GM12878 (cell line): ENCODE measurements at regions not wholly inside any gene's neighbourhood (a gene's known extent, or its start where the extent isn't known, plus 50 kb on each side); places are given as distances from the start of the nearest gene placed in this dataset.

Experiments
- BHLHE40 ChIP-seq, 2 experiments: fragments of 450-650 bp in 1 of 2; IDR thresholded peaks; 2 replicates each; pipeline ENCODE4 v1.6.1; 2011 to 2017; ENCODE audit warnings: low read depth in 2 of 2, borderline replicate concordance in 1 of 2, improper control_type of control experiment in 1 of 2, low read length in 1 of 2, mild to moderate bottlenecking in 1 of 2
- EP300 ChIP-seq, 2 experiments: fragments of 150-350 bp in 1 of 2; IDR thresholded peaks; 2 replicates each; pipeline ENCODE4 v1.6.1; 2011 to 2012; ENCODE audit warnings: low read depth in 2 of 2, low read length in 2 of 2, borderline replicate concordance in 1 of 2, improper control_type of control experiment in 1 of 2, inconsistent platforms in 1 of 2; ENCODE audit not compliant: control insufficient read depth in 1 of 2
- GABPA ChIP-seq: IDR thresholded peaks from 2 replicates; pipeline ENCODE4 v1.6.1; 2014; ENCODE audit warnings: antibody characterized with exemption, low read depth, mild to moderate bottlenecking, inconsistent platforms
- POLR2A ChIP-seq: IDR thresholded peaks from 2 replicates; pipeline ENCODE4 v1.6.1; 2011; ENCODE audit warnings: low read depth, mild to moderate bottlenecking, low read length
- SIN3A ChIP-seq: IDR thresholded peaks from 2 replicates; pipeline ENCODE4 v1.6.1; 2012; ENCODE audit warnings: low read depth, low read length, improper control_type of control experiment
- SMAD1 ChIP-seq: fragments of 450-650 bp; IDR thresholded peaks from 2 replicates; pipeline ENCODE4 v1.6.1; 2018; ENCODE audit warnings: mild to moderate bottlenecking, low read depth; ENCODE audit not compliant: partially characterized antibody
- SP1 ChIP-seq: IDR thresholded peaks from one replicate; pipeline ENCODE4 v1.6.1; 2011; ENCODE audit warnings: low read depth, low read length
- ZNF24 ChIP-seq: fragments of 450-650 bp; IDR thresholded peaks from 2 replicates; pipeline ENCODE4 v1.6.1; 2017; ENCODE audit warnings: antibody characterized with exemption, mild to moderate bottlenecking
- TF ChIP-seq, protein P1 (sequence below), 3 experiments: IDR thresholded peaks in 2 of 3; conservative IDR thresholded peaks in 1 of 3; 2 replicates each; pipeline ENCODE4 v1.5.1; 2011; ENCODE audit warnings: low read depth in 3 of 3, low read length in 3 of 3, mild to moderate bottlenecking in 3 of 3, control low read depth in 2 of 3, moderate library complexity in 2 of 3, inconsistent platforms in 1 of 3, mixed read lengths in 1 of 3; ENCODE audit not compliant: control insufficient read depth in 2 of 3, insufficient read depth in 1 of 3; ENCODE audit errors: extremely low read depth in 1 of 3
- TF ChIP-seq, protein P2 (sequence below): IDR thresholded peaks from 2 replicates; pipeline ENCODE4 v1.6.1; 2012; ENCODE audit warnings: low read depth, low read length, improper control_type of control experiment
- TF ChIP-seq, protein P3 (sequence below): IDR thresholded peaks from 2 replicates; pipeline ENCODE4 v1.6.1; 2011; ENCODE audit warnings: low read depth, low read length, improper control_type of control experiment, borderline replicate concordance
- TF ChIP-seq, protein P4 (sequence below): IDR thresholded peaks from 2 replicates; pipeline ENCODE4 v1.6.1; 2012; ENCODE audit warnings: low read depth, low read length, improper control_type of control experiment
- TF ChIP-seq, protein P5 (sequence below): fragments of 450-650 bp; IDR thresholded peaks from 2 replicates; pipeline ENCODE4 v1.6.1; 2017; ENCODE audit warnings: mild to moderate bottlenecking, moderate library complexity

DNA sequence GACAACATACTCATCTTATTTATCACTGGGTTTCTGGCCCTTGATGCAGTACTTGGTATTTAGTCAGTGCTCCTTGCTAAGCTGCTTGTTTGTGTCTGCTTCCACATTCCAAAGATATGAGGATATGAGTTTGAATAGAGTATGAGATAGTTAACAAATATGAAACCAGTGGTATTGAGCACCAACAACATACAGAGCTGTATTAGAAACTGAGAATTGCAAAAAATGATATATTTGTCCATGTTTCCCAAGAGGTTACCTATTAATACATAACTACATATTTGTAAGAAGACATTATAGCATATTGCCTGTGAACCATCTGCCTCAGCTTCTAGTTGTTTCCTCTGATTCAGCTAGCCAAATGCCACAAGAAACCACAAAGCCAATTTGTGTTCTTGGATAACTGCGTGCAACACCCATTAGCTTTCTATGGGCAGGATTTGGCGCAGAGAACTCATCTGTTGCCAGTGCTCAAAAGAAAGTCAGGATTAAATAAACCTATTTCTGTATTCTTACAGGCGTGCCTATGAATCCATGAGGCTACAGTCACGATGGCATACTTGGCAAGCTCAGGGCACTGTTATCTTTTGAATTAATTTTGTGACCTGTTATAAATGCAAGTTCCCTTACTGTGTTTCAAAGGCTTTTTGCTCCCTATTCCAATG lies 194.4 kb downstream of the MAP2K6 start:
- no peak for TF ChIP-seq SMAD1
- TF ChIP-seq, protein P1, sequence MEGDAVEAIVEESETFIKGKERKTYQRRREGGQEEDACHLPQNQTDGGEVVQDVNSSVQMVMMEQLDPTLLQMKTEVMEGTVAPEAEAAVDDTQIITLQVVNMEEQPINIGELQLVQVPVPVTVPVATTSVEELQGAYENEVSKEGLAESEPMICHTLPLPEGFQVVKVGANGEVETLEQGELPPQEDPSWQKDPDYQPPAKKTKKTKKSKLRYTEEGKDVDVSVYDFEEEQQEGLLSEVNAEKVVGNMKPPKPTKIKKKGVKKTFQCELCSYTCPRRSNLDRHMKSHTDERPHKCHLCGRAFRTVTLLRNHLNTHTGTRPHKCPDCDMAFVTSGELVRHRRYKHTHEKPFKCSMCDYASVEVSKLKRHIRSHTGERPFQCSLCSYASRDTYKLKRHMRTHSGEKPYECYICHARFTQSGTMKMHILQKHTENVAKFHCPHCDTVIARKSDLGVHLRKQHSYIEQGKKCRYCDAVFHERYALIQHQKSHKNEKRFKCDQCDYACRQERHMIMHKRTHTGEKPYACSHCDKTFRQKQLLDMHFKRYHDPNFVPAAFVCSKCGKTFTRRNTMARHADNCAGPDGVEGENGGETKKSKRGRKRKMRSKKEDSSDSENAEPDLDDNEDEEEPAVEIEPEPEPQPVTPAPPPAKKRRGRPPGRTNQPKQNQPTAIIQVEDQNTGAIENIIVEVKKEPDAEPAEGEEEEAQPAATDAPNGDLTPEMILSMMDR (IDR thresholded peaks at IDR 0.05 in 2 of 3, conservative IDR thresholded peaks at IDR 0.05 in 1 of 3; ENCODE audit: control insufficient read depth in 2 of 3, extremely low read depth in 1 of 3, insufficient read depth in 1 of 3, low read depth in 3 of 3, low read length in 3 of 3) = no peak
- TF ChIP-seq ZNF24 = no peak
- TF ChIP-seq SP1 = no peak
- TF ChIP-seq, protein P2, sequence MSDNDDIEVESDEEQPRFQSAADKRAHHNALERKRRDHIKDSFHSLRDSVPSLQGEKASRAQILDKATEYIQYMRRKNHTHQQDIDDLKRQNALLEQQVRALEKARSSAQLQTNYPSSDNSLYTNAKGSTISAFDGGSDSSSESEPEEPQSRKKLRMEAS = no peak
- TF ChIP-seq EP300 (IDR thresholded peaks at IDR 0.05; ENCODE audit: borderline replicate concordance in 1 of 2, control insufficient read depth in 1 of 2, low read depth in 2 of 2, low read length in 2 of 2) = no peak
- no peak for TF ChIP-seq SIN3A
- TF ChIP-seq, protein P3, sequence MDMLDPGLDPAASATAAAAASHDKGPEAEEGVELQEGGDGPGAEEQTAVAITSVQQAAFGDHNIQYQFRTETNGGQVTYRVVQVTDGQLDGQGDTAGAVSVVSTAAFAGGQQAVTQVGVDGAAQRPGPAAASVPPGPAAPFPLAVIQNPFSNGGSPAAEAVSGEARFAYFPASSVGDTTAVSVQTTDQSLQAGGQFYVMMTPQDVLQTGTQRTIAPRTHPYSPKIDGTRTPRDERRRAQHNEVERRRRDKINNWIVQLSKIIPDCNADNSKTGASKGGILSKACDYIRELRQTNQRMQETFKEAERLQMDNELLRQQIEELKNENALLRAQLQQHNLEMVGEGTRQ = no peak
- TF ChIP-seq, protein P4, sequence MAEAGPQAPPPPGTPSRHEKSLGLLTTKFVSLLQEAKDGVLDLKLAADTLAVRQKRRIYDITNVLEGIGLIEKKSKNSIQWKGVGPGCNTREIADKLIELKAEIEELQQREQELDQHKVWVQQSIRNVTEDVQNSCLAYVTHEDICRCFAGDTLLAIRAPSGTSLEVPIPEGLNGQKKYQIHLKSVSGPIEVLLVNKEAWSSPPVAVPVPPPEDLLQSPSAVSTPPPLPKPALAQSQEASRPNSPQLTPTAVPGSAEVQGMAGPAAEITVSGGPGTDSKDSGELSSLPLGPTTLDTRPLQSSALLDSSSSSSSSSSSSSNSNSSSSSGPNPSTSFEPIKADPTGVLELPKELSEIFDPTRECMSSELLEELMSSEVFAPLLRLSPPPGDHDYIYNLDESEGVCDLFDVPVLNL = no peak
- no peak for TF ChIP-seq POLR2A
- no peak for TF ChIP-seq BHLHE40 (IDR thresholded peaks at IDR 0.05; ENCODE audit: borderline replicate concordance in 1 of 2, low read depth in 2 of 2, low read length in 1 of 2)
- TF ChIP-seq, protein P5, sequence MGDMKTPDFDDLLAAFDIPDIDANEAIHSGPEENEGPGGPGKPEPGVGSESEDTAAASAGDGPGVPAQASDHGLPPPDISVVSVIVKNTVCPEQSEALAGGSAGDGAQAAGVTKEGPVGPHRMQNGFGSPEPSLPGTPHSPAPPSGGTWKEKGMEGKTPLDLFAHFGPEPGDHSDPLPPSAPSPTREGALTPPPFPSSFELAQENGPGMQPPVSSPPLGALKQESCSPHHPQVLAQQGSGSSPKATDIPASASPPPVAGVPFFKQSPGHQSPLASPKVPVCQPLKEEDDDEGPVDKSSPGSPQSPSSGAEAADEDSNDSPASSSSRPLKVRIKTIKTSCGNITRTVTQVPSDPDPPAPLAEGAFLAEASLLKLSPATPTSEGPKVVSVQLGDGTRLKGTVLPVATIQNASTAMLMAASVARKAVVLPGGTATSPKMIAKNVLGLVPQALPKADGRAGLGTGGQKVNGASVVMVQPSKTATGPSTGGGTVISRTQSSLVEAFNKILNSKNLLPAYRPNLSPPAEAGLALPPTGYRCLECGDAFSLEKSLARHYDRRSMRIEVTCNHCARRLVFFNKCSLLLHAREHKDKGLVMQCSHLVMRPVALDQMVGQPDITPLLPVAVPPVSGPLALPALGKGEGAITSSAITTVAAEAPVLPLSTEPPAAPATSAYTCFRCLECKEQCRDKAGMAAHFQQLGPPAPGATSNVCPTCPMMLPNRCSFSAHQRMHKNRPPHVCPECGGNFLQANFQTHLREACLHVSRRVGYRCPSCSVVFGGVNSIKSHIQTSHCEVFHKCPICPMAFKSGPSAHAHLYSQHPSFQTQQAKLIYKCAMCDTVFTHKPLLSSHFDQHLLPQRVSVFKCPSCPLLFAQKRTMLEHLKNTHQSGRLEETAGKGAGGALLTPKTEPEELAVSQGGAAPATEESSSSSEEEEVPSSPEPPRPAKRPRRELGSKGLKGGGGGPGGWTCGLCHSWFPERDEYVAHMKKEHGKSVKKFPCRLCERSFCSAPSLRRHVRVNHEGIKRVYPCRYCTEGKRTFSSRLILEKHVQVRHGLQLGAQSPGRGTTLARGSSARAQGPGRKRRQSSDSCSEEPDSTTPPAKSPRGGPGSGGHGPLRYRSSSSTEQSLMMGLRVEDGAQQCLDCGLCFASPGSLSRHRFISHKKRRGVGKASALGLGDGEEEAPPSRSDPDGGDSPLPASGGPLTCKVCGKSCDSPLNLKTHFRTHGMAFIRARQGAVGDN = no peak
- no peak for TF ChIP-seq GABPA
